ENCODE measurements at regions not wholly inside any gene's neighbourhood (a gene's known extent, or its start where the extent isn't known, plus 50 kb on each side); places are given as distances from the start of the nearest gene placed in this dataset.

DNA sequence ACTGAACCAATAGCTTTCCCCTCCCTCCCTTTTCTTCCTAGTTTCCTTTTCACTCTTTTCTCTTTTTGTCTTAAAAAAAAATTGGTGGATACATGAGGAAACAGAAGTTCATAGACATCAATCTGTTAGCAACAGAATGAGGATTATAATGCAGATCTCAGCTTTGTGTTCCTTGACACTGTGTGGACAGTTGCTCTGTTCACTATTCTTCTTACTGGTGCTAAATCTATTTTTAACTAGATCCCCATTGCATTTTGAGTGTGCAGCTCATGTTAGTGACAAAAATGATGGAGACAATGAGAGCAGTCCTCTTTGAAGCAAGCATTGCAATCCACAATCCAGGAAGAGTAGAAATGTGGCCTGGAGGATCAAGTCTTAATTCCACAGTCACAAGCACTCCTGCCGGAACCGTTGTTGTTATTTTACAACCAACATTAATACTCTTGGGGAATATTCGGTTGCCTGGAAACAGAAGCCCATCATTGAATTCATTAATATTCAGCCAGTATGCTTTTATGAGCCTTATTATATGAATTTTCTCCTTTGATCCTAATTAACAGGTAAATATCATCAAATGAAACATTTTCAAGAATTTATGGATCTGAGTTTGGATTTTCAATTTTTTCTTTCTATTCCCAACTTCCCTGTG is 1016.8 kb downstream of the NTRK3 start:
- H2AFZ ChIP-seq = no peak overlapping the region

More for the DNA sequence above, 1016.8 kb downstream of the NTRK3 start:
- no peak for TF ChIP-seq CREB1 (CRISPR knock-in tag; IDR thresholded peaks at IDR 0.05; ENCODE audit: low read depth)
- TF ChIP-seq, protein P1, sequence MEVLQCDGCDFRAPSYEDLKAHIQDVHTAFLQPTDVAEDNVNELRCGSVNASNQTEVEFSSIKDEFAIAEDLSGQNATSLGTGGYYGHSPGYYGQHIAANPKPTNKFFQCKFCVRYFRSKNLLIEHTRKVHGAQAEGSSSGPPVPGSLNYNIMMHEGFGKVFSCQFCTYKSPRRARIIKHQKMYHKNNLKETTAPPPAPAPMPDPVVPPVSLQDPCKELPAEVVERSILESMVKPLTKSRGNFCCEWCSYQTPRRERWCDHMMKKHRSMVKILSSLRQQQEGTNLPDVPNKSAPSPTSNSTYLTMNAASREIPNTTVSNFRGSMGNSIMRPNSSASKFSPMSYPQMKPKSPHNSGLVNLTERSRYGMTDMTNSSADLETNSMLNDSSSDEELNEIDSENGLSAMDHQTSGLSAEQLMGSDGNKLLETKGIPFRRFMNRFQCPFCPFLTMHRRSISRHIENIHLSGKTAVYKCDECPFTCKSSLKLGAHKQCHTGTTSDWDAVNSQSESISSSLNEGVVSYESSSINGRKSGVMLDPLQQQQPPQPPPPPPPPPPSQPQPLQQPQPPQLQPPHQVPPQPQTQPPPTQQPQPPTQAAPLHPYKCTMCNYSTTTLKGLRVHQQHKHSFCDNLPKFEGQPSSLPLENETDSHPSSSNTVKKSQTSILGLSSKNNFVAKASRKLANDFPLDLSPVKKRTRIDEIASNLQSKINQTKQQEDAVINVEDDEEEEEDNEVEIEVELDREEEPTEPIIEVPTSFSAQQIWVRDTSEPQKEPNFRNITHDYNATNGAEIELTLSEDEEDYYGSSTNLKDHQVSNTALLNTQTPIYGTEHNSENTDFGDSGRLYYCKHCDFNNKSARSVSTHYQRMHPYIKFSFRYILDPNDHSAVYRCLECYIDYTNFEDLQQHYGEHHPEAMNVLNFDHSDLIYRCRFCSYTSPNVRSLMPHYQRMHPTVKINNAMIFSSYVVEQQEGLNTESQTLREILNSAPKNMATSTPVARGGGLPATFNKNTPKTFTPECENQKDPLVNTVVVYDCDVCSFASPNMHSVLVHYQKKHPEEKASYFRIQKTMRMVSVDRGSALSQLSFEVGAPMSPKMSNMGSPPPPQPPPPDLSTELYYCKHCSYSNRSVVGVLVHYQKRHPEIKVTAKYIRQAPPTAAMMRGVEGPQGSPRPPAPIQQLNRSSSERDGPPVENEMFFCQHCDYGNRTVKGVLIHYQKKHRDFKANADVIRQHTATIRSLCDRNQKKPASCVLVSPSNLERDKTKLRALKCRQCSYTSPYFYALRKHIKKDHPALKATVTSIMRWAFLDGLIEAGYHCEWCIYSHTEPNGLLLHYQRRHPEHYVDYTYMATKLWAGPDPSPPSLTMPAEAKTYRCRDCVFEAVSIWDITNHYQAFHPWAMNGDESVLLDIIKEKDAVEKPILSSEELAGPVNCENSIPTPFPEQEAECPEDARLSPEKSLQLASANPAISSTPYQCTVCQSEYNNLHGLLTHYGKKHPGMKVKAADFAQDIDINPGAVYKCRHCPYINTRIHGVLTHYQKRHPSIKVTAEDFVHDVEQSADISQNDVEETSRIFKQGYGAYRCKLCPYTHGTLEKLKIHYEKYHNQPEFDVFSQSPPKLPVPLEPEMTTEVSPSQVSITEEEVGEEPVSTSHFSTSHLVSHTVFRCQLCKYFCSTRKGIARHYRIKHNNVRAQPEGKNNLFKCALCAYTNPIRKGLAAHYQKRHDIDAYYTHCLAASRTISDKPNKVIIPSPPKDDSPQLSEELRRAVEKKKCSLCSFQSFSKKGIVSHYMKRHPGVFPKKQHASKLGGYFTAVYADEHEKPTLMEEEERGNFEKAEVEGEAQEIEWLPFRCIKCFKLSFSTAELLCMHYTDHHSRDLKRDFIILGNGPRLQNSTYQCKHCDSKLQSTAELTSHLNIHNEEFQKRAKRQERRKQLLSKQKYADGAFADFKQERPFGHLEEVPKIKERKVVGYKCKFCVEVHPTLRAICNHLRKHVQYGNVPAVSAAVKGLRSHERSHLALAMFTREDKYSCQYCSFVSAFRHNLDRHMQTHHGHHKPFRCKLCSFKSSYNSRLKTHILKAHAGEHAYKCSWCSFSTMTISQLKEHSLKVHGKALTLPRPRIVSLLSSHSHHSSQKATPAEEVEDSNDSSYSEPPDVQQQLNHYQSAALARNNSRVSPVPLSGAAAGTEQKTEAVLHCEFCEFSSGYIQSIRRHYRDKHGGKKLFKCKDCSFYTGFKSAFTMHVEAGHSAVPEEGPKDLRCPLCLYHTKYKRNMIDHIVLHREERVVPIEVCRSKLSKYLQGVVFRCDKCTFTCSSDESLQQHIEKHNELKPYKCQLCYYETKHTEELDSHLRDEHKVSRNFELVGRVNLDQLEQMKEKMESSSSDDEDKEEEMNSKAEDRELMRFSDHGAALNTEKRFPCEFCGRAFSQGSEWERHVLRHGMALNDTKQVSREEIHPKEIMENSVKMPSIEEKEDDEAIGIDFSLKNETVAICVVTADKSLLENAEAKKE (CRISPR knock-in tag; IDR thresholded peaks at IDR 0.05) = no peak
- no peak for TF ChIP-seq ZNF331 (CRISPR knock-in tag; IDR thresholded peaks at IDR 0.05; ENCODE audit: low read depth)
- TF ChIP-seq NANOG (IDR thresholded peaks at IDR 0.05; ENCODE audit: borderline replicate concordance) = no peak
- TF ChIP-seq JUNB (IDR thresholded peaks at IDR 0.05; ENCODE audit: unreplicated experiment) = no peak
- no peak for TF ChIP-seq EZH2 (IDR thresholded peaks at IDR 0.05; ENCODE audit: low read depth, unreplicated experiment)
- TF ChIP-seq POLR2AphosphoS5 (IDR thresholded peaks at IDR 0.05; ENCODE audit: low read depth) = no peak
- TF ChIP-seq ZNF114 (CRISPR knock-in tag; IDR thresholded peaks at IDR 0.05) = no peak
- TF ChIP-seq EZH2phosphoT487 (IDR thresholded peaks at IDR 0.05; ENCODE audit: unreplicated experiment) = no peak
- TF ChIP-seq, protein P2, sequence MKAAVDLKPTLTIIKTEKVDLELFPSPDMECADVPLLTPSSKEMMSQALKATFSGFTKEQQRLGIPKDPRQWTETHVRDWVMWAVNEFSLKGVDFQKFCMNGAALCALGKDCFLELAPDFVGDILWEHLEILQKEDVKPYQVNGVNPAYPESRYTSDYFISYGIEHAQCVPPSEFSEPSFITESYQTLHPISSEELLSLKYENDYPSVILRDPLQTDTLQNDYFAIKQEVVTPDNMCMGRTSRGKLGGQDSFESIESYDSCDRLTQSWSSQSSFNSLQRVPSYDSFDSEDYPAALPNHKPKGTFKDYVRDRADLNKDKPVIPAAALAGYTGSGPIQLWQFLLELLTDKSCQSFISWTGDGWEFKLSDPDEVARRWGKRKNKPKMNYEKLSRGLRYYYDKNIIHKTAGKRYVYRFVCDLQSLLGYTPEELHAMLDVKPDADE (IDR thresholded peaks at IDR 0.05) = no peak
- TF ChIP-seq STAT1 (IDR thresholded peaks at IDR 0.05; ENCODE audit: unreplicated experiment) = no peak
- TF ChIP-seq, protein P3, sequence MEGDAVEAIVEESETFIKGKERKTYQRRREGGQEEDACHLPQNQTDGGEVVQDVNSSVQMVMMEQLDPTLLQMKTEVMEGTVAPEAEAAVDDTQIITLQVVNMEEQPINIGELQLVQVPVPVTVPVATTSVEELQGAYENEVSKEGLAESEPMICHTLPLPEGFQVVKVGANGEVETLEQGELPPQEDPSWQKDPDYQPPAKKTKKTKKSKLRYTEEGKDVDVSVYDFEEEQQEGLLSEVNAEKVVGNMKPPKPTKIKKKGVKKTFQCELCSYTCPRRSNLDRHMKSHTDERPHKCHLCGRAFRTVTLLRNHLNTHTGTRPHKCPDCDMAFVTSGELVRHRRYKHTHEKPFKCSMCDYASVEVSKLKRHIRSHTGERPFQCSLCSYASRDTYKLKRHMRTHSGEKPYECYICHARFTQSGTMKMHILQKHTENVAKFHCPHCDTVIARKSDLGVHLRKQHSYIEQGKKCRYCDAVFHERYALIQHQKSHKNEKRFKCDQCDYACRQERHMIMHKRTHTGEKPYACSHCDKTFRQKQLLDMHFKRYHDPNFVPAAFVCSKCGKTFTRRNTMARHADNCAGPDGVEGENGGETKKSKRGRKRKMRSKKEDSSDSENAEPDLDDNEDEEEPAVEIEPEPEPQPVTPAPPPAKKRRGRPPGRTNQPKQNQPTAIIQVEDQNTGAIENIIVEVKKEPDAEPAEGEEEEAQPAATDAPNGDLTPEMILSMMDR (conservative IDR thresholded peaks at IDR 0.05; ENCODE audit: low read depth in 2 of 2) = no peak
- TF ChIP-seq, protein P4, sequence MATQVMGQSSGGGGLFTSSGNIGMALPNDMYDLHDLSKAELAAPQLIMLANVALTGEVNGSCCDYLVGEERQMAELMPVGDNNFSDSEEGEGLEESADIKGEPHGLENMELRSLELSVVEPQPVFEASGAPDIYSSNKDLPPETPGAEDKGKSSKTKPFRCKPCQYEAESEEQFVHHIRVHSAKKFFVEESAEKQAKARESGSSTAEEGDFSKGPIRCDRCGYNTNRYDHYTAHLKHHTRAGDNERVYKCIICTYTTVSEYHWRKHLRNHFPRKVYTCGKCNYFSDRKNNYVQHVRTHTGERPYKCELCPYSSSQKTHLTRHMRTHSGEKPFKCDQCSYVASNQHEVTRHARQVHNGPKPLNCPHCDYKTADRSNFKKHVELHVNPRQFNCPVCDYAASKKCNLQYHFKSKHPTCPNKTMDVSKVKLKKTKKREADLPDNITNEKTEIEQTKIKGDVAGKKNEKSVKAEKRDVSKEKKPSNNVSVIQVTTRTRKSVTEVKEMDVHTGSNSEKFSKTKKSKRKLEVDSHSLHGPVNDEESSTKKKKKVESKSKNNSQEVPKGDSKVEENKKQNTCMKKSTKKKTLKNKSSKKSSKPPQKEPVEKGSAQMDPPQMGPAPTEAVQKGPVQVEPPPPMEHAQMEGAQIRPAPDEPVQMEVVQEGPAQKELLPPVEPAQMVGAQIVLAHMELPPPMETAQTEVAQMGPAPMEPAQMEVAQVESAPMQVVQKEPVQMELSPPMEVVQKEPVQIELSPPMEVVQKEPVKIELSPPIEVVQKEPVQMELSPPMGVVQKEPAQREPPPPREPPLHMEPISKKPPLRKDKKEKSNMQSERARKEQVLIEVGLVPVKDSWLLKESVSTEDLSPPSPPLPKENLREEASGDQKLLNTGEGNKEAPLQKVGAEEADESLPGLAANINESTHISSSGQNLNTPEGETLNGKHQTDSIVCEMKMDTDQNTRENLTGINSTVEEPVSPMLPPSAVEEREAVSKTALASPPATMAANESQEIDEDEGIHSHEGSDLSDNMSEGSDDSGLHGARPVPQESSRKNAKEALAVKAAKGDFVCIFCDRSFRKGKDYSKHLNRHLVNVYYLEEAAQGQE (IDR thresholded peaks at IDR 0.05; ENCODE audit: unreplicated experiment) = no peak
- no peaks in the 10 kb centered on the region for H3F3A ChIP-seq (replicated peaks; ENCODE audit: low read depth)
- H4K20me1 ChIP-seq (replicated peaks; ENCODE audit: insufficient read depth) = no peaks in the 10 kb centered on the region
- H3K4me1 ChIP-seq (ENCODE audit: insufficient read depth) = peaks cover 13% of the 10 kb centered on the region; the same call in 1 of the 2 replicates
- no peak overlapping the region for H3K27ac ChIP-seq (ENCODE audit: low read depth)
- Mint-ChIP-seq H3K27me3 (ENCODE audit: insufficient read depth, low read depth, poor library complexity) (no peaks in the 10 kb centered on the region), H3K36me3 (ENCODE audit: low read depth) (no peaks in the 10 kb centered on the region), H3K27ac (no peak overlapping the region), H3K4me1 (peaks cover 12% of the 10 kb centered on the region; the same call in 2 of the 3 replicates), H3K9me3 (peaks cover 5% of the 10 kb centered on the region; the same call in 1 of the 3 replicates), H3K4me3 (no peak overlapping the region)
- H3K4me2 ChIP-seq = no peak overlapping the region
- H3K4me3 ChIP-seq = no peak overlapping the region
- H3K27me3 ChIP-seq (ENCODE audit: insufficient read depth) = no peaks in the 10 kb centered on the region
- H3K36me3 ChIP-seq (ENCODE audit: insufficient read depth) = no peaks in the 10 kb centered on the region
- ATAC-seq = no peak
- DNase-seq (ENCODE audit: low spot score) = no peak
- no peaks in the 10 kb centered on the region for H3K79me2 ChIP-seq (replicated peaks; ENCODE audit: insufficient read depth)
- 0 out of 2 replicates have a peak, but pooled peaks cover 6% of the 10 kb centered on the region for H3K9me2 ChIP-seq (ENCODE audit: insufficient read depth)
